ENCODE measurements at regions not wholly inside any gene's neighbourhood (a gene's known extent, or its start where the extent isn't known, plus 50 kb on each side); places are given as distances from the start of the nearest gene placed in this dataset.
"Not testable (repeated sequence)": the region's sequence is repeated elsewhere in the genome, so short reads cannot be mapped to it uniquely, and the experiment has no call there.

- no peaks in the 10 kb centered on the region for H3K36me3 ChIP-seq (replicated peaks; ENCODE audit: low read depth, low read length)
- H3K79me2 ChIP-seq (ENCODE audit: low read length) = no peaks in the 10 kb centered on the region
- no peak overlapping the region for H3K9ac ChIP-seq (ENCODE audit: low read length)
- TF ChIP-seq EZH2phosphoT487 (IDR thresholded peaks at IDR 0.05; ENCODE audit: low read depth) (no peak), CTCF (IDR thresholded peaks at IDR 0.05; ENCODE audit: low read depth, low read length) (no peak)
- no peak overlapping the region for H3K4me3 ChIP-seq (ENCODE audit: low read length)
- H3K27ac ChIP-seq (ENCODE audit: low read length) = no peak overlapping the region
- no peaks in the 10 kb centered on the region for H3K9me3 ChIP-seq (ENCODE audit: insufficient read depth, low read length)
- no peak overlapping the region for H3K4me2 ChIP-seq (ENCODE audit: low read length)
- no peaks in the 10 kb centered on the region for H4K20me1 ChIP-seq (ENCODE audit: insufficient read depth, low read length)
- H2AFZ ChIP-seq (ENCODE audit: low read depth, low read length) = no peak overlapping the region
- no peaks in the 10 kb centered on the region for H3K4me1 ChIP-seq (ENCODE audit: low read length)
- no peaks in the 10 kb centered on the region for H3K27me3 ChIP-seq (ENCODE audit: low read depth, low read length)
Observed at GRCh38 chr5:62829604-62829986, 251.0 kb downstream of the LRRC70 start.

- TF ChIP-seq EZH2phosphoT487 (IDR thresholded peaks at IDR 0.05; ENCODE audit: low read depth) (no peak), CTCF (IDR thresholded peaks at IDR 0.05; ENCODE audit: low read depth, low read length) (no peak)
- H3K4me1 ChIP-seq (ENCODE audit: low read length) = no peaks in the 10 kb centered on the region
Observed at GRCh38 chr5:62828742-62829603, 250.4 kb downstream of the LRRC70 start.

GRCh38 chr5:62825623-62826220 lies 247.1 kb downstream of the LRRC70 start:
- no peaks in the 10 kb centered on the region for H3K27me3 ChIP-seq (ENCODE audit: low read depth, low read length)
- H2AFZ ChIP-seq (ENCODE audit: low read depth, low read length) = no peak overlapping the region
- TF ChIP-seq EZH2phosphoT487 (IDR thresholded peaks at IDR 0.05; ENCODE audit: low read depth) (no peak), CTCF (IDR thresholded peaks at IDR 0.05; ENCODE audit: low read depth, low read length) (no peak)
- no peaks in the 10 kb centered on the region for H3K4me1 ChIP-seq (ENCODE audit: low read length)
- no peaks in the 10 kb centered on the region for H3K9me3 ChIP-seq (ENCODE audit: insufficient read depth, low read length)
- H4K20me1 ChIP-seq (ENCODE audit: insufficient read depth, low read length) = no peaks in the 10 kb centered on the region
- no peak overlapping the region for H3K9ac ChIP-seq (ENCODE audit: low read length)
- H3K27ac ChIP-seq (ENCODE audit: low read length) = no peak overlapping the region
- H3K36me3 ChIP-seq (replicated peaks; ENCODE audit: low read depth, low read length) = no peaks in the 10 kb centered on the region
- H3K4me2 ChIP-seq (ENCODE audit: low read length) = no peak overlapping the region
- no peak overlapping the region for H3K4me3 ChIP-seq (ENCODE audit: low read length)
- H3K79me2 ChIP-seq (ENCODE audit: low read length) = no peaks in the 10 kb centered on the region

More at GRCh38 chr5:62828742-62829603, 250.4 kb downstream of the LRRC70 start:
- H3K27ac ChIP-seq (ENCODE audit: low read length) = no peak overlapping the region
- no peak overlapping the region for H3K4me2 ChIP-seq (ENCODE audit: low read length)
- no peak overlapping the region for H3K9ac ChIP-seq (ENCODE audit: low read length)
- H3K4me3 ChIP-seq (ENCODE audit: low read length) = no peak overlapping the region
- no peak overlapping the region for H2AFZ ChIP-seq (ENCODE audit: low read depth, low read length)
- no peaks in the 10 kb centered on the region for H3K9me3 ChIP-seq (ENCODE audit: insufficient read depth, low read length)
- no peaks in the 10 kb centered on the region for H3K27me3 ChIP-seq (ENCODE audit: low read depth, low read length)
- no peaks in the 10 kb centered on the region for H3K36me3 ChIP-seq (replicated peaks; ENCODE audit: low read depth, low read length)
- H4K20me1 ChIP-seq (ENCODE audit: insufficient read depth, low read length) = no peaks in the 10 kb centered on the region
- no peaks in the 10 kb centered on the region for H3K79me2 ChIP-seq (ENCODE audit: low read length)

- no peaks in the 10 kb centered on the region for H3K4me1 ChIP-seq (ENCODE audit: low read length)
- no peak overlapping the region for H3K27ac ChIP-seq (ENCODE audit: low read length)
- H3K9ac ChIP-seq (ENCODE audit: low read length) = no peak overlapping the region
- TF ChIP-seq CTCF (IDR thresholded peaks at IDR 0.05; ENCODE audit: low read depth, low read length) (no peak), EZH2phosphoT487 (IDR thresholded peaks at IDR 0.05; ENCODE audit: low read depth) (no peak)
- H4K20me1 ChIP-seq (ENCODE audit: insufficient read depth, low read length) = no peaks in the 10 kb centered on the region
- no peaks in the 10 kb centered on the region for H3K36me3 ChIP-seq (replicated peaks; ENCODE audit: low read depth, low read length)
- H2AFZ ChIP-seq (ENCODE audit: low read depth, low read length) = no peak overlapping the region
- H3K4me2 ChIP-seq (ENCODE audit: low read length) = no peak overlapping the region
- no peaks in the 10 kb centered on the region for H3K9me3 ChIP-seq (ENCODE audit: insufficient read depth, low read length)
- no peak overlapping the region for H3K4me3 ChIP-seq (ENCODE audit: low read length)
- no peaks in the 10 kb centered on the region for H3K79me2 ChIP-seq (ENCODE audit: low read length)
- no peaks in the 10 kb centered on the region for H3K27me3 ChIP-seq (ENCODE audit: low read depth, low read length)
Observed at GRCh38 chr5:62824936-62825335, 246.3 kb downstream of the LRRC70 start.

GRCh38 chr5:62817043-62817442 lies 238.4 kb downstream of the LRRC70 start:
- not testable (repeated sequence) for H3K4me3 ChIP-seq (ENCODE audit: low read length); H3K27ac ChIP-seq (ENCODE audit: low read length); H2AFZ ChIP-seq (ENCODE audit: low read depth, low read length); H3K9me3 ChIP-seq (ENCODE audit: insufficient read depth, low read length); H3K79me2 ChIP-seq (ENCODE audit: low read length); H3K36me3 ChIP-seq (replicated peaks; ENCODE audit: low read depth, low read length); H3K4me1 ChIP-seq (ENCODE audit: low read length); H3K4me2 ChIP-seq (ENCODE audit: low read length); H3K9ac ChIP-seq (ENCODE audit: low read length); H3K27me3 ChIP-seq (ENCODE audit: low read depth, low read length); H4K20me1 ChIP-seq (ENCODE audit: insufficient read depth, low read length)
